Islet of Langerhans (tissue), 1 donor: ENCODE measurements at regions not wholly inside any gene's neighbourhood (a gene's known extent, or its start where the extent isn't known, plus 50 kb on each side); places are given as distances from the start of the nearest gene placed in this dataset.
"Not testable (repeated sequence)": the region's sequence is repeated elsewhere in the genome, so short reads cannot be mapped to it uniquely, and the experiment has no call there.

Source experiments
- FAIRE-seq: peaks from one replicate; lab custom pipeline; 2011; peaks lifted over from hg19 to GRCh38; lab: Jason Lieb, UNC

DNA sequence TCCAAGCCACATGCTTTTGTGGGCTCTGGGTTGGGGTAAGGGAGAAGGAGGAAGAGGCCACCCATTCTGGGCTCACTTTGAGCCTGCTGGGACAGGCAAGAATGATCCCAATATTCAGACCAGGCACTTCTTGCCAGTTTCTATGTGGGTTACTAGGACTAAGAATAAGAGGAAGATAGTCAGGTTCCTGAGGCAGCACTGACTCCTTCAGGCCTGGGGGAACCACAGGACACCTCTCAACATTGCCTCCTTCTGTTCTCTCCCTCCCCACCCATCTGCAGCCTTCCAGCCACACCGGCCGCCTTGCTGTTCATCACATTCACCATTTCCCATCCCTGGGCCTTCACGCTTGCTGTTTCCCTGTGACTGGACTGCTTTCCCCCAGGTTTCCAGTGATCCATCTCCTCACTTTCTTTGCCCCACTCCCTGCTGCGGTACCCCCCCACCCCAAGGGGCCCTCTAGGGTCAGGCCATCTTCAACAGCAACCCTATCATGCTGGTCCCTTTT, 69.2 kb upstream of the SIRPA start:
- no peak for FAIRE-seq

DNA sequence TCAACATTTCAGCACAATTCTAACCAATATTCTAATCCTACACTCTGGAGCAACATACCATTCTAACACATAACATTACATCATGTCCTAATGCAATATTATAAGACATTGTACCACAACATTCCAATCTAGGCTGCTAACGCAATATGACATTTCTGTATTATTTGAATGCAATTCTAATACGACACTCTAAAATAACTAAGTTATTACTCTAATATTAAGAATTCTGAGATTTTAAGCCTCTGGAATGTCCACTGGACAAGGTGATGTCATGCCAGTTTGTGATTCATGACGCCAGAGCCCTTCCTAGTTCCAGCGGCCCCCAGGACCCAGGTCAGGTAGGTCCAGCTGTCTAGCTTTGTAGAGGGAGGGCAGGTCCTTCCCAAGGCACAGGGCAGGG, 69.7 kb upstream of the SIRPA start:
- FAIRE-seq, result no peak

- FAIRE-seq, result no peak
These were observed 70.4 kb upstream of the SIRPA start for GRCh38 chr20:1824834-1825233.

DNA sequence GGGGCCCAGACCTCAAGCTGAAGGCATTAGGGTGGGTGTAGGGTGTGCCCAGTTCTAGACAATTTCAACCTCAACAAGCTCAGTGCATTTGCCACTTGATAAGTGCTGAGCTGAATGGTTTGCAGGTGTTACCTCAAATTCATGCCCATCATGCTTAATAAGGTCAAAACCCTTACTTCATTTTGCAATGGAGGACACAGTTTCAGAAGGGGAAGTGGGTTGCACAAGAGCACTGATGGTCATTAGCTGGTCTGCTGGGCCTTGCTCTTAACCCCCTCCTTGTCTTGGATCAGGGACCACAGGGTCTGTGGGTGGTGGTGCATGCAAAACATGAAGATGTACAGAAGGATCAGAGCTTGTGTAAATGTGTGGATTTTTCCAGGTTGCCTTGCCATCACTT, 71.0 kb upstream of the SIRPA start:
- FAIRE-seq, result no peak

GRCh38 chr20:1823450-1823844, 71.8 kb upstream of the SIRPA start:
- FAIRE-seq, result no peak

- no peak for FAIRE-seq
These were observed 72.4 kb upstream of the SIRPA start for GRCh38 chr20:1822564-1823449.

- FAIRE-seq, result no peak
These were observed 74.8 kb upstream of the SIRPA start for GRCh38 chr20:1820138-1821079.

DNA sequence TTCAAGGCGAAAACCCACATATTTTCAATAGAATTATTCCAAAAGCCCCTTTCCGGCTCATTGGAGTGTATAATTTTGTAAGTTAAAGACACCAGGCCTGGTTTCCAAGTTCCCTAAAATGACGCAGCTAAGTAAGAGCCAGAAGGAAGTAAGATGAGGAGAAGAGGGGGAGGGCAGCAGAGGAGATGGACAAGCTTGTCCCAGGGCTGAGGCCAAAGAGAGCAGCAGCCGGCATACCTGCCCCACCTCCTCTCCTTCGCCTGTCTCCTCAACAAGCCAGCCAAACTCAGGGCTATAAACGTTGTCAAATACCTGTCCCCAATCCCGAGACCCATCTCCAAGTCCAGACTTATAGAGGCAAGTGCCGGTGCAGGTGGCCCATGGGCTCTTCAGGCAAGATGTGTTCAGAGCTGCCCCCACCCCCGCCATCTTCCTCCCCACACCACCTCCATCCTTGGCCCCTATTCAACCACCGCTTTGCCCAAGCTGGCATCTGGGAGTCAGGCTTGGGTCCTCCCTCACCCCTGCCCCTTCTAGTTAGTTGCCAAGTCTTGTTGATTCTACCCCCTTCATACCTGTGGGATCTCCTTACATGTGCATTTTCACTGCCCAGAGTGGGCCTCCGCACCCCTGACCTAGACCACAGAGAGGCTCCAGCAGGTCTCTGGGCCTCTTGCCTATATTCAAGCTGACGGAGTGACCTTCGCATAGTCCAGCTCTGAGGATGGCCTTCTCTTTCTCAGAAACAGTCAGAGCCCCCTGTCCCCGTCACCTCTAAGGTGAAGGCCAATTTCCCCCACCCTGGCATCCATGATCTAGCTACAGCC, 75.7 kb upstream of the SIRPA start:
- FAIRE-seq, result no peak

- FAIRE-seq, result no peak
These were observed 76.3 kb upstream of the SIRPA start for GRCh38 chr20:1818895-1819294.

DNA sequence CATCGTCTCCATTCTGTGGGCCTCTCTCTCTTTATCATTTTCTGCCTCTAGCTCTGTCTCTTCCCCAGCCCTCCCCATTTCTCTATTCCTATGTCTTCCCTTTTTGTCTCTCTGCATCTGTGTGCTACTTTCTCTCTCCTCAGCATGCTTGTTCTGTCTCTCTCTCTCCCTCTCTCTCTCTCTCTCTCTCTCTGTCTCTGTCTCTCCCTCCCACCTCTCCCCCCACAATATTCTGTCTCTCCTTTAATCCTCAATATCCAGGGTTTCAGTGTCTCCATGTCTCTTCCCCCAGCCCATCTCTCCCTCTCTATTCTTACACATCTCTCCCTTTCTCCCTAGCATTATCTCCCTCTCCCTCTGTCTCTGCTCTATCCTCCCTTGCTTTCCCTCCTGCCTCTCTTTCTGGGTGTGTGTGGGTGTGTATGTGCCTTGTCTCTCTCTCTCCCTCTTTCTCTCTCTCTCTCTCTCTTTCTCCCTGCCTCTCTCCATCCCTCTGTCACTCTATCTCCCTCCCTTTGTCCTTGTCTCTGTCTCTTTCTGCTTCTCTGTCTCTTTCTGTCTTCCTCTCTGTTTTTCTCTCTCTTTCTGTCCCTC, 76.9 kb upstream of the SIRPA start:
- no peak for FAIRE-seq

DNA sequence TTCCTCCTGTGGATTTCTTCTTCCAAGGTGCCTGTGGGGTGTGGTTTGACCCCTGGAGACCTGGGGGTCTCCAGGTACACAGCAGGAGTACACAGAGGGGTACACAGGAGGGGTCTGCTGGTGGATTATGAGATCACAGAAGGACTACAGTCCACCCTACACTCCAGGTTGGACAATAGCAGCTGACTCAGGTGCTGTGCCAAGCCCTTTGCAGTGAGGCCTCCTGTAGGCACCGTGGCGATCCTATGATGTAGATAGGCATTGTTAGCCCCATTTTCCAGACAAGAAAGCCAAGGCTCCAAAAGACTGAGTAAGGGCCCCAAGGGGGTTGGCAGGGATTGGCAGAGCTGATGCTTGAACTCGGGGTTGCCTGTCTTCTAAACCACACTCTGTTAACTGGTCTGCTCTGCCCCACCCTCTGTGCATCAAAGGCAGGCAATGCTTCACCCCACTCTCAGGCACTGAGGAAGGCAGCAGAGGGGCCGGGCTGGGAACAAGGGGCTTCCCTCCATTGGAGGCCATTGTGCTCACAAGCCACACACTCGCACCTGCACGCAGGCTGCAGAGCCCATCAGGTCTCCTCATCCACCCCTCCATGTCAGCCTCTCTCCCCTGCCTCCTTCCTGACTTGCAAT, 77.5 kb upstream of the SIRPA start:
- no peak for FAIRE-seq

DNA sequence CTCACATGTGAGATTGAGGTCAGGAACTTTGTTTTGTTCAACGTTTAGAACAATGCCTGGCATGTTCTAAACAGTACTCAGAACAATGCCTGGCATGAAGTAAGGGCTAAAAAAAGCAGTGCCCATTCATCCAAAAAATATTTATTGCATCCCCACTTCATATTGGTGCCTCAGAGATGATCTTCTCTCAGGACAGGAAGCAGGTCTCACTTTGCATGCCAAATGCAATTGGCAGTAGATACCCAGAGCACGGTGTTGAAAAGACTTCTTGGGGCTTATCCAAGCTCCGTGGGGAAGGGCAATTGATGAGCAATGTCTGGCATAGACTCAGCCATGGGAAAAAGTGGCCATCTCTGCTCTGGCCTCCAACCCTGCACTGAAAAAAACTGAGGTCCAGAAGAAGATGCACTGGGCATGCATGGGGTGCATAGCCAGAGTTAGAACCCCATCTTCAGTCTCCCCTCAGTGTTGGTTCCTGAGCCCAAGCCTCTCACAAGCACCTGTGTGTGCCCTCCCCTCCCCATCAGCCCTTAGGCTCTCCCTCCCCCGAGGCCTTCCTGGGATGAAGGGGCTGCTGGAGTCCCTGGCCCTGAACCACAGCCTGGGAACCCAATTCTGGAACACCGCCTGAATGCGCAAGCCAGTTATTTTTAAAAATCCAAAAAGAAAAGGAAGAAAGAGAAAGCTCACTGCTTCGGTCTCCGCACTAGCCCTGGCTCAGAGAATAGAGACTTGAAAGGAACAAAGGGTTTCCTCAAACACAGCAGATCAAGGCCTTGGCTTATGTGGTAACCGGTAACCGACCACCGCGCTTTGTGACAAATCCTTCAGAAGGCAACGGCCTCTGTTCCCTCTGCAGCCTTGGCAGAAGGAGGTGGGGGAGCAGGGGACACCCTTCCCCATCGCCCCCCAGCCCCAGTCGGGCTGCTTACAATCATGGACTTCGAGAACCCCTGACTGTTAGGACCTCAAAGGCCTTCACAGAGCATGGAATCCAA, 78.5 kb upstream of the SIRPA start:
- no peak for FAIRE-seq

DNA sequence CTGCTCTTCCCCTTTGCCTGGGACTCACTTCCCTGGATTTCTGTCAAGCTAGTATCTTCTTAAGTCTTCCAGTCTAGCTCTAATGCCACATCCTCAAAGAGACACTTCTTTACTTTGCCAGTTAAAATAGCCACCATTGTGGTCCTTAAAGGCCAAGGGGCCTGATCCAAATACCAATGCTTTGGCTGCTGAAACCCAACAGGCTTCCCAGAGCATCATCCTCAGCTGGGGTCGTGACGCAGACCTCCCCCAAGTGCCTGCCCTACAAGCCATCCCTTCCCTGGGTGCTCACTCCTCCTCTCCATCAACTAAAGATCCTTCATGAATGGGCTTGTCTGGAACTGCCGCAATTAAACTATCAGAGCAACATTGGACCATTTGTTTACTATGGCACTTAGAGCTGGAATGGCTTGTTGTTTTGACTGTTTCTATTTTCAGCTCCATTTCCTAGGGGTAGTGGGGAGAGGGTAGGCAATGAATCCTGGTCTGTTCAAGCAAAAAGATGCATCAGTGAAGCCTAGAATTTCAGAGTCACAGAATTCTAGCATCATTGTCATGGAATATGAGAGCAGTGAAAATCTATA, 79.6 kb upstream of the SIRPA start:
- FAIRE-seq, result no peak

DNA sequence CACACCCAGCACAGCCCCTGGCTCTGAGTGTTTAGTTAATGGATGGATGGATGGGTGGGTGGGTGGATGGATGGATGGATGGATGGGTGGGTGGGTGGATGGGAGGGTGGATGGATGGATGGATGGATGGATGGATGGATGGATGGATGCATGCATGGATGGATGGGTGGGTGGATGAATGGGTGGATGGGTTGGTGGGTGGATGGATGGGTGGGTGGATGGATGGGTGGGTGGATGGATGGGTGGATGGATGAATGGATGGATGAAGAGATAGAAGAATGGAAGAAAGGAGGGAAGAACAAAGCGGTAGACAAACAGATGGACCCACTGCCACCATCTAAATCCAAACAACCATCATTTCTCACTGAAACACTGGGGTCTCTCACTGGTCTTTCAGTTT, 80.3 kb upstream of the SIRPA start:
- FAIRE-seq, result not testable (repeated sequence)

DNA sequence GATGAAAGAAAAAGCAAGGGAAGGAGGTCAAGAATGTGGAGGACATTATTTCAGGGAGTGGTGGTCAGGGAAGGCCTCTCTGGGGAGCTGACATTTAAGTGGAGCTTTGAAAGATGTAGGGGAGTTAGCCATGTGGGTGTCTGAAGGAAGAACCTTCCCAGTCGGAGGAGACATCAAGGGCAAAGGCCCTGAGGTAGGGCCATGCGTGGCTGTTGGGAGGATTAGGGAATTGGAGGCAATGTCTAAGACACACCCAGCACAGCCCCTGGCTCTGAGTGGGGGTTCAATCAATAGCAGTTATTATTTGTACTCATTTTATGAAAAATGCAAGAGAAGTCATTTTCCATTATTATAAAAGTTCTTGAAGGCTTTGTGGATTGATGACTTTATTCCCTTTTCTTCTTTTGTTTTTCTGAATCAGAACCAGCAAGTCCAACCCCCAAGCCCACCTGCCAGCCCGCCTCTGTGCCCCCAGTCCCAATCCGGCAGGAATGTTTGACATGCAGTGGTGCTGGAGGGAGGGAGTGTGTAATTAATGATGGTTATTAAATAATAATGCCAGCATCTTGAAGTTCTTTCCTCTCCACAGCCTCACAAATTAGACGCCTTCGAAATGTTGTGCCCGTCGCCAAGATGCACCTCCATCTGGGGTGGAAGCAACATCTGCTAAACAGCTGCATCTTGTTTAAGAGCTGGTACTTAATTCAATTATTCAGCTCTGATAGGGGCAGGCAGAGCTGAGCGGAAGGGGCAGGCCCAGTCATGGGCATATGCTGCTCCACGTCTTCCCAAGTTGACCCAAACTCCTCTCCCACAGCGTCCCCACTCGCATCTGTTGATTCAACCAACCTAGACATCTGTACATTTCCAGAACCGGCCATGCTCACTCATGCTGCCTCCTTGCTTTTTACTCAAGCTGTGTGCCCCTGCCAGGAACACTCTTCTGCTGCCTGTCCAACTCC, 81.3 kb upstream of the SIRPA start:
- FAIRE-seq, result no peak

DNA sequence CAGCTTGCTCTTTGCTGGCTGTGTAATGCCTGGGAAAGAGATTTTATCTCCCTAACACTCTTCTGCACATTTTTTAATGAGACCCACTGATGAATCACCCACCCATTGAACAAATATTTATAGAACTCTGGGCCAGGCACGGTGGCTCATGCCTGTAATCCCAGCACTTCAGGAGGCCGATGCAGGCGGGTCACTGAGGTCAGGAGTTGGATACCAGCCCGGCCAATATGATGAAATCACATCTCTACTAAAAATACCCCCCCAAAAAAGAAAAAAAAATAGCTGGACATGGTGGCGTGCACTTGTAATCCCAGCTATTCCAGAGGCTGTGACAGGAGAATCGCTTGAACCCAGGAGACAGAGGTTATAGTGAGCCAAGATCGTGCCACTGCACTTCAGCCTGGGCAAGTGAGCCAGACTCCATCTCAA, 82.1 kb upstream of the SIRPA start:
- no peak for FAIRE-seq

DNA sequence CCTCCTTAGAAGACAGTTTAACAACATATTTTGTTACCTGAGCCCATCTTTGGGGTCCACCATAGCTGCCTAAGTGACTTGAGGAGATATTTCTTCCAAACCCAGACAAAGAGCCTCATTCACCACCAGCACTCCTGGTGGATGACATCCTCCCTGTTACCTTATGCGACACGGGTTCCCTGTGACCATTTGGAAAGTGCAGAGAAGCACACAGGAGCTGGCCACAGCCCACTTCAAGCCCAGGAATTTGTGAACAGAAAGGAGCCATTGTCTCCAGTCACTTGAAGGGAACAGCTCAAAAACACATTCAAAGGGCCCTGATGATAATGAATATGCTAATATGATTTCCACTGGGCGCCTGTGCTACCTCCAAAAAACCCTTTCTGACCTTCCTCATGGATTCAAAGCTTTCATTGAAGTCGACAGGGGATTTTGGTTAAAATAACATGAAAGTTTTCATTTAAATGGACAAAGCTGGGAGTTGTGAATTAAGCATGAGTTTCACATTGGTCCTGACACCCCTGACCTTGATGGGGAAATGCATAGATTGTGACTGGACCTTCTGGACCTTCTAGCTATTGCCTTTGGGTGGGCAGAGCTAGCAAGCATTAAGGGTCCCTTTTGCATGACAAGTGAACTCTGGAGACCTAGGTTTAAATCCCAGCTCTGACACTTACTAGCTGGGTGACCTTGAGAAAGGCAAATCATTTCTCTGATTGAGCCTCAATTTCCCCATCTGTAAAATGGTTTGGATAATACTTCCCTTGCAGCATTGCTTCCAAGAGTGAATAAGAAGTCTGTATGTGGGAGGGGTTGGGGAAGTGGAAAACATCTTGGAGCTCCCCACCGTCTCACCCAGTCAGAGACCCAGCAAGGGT, 83.3 kb upstream of the SIRPA start:
- no peak for FAIRE-seq
